ENCODE measurements at regions not wholly inside any gene's neighbourhood (a gene's known extent, or its start where the extent isn't known, plus 50 kb on each side); places are given as distances from the start of the nearest gene placed in this dataset.

- TF ChIP-seq CTCF (IDR thresholded peaks at IDR 0.05) (no peak), POLR2A (IDR thresholded peaks at IDR 0.05) (no peak)
- WGBS (ENCODE audit: insufficient coverage, low coverage, low lambda C conversion rate, missing lambda C conversion rate), result 90% methylated on average over 6 of the region's 10 CpGs
- no peak for ATAC-seq
- no peak for DNase-seq
- Histone ChIP-seq H3K27me3 (no peaks in the 10 kb centered on the region), H3K4me1 (peaks cover 0 to 10% (median 4%) of the 10 kb centered on the region in 4 donors), H3K36me3 (no peaks in the 10 kb centered on the region), H3K27ac (no peak overlapping the region), H3K9me3 (no peaks in the 10 kb centered on the region), H3K4me3 (no peak overlapping the region)
- intact Hi-C loops (cut with DNase I), result no loop called here
Observed at GRCh38 chr15:70411143-70411863, 313.6 kb upstream of the TLE3 start.

- Histone ChIP-seq H3K36me3 (no peaks in the 10 kb centered on the region), H3K27me3 (no peaks in the 10 kb centered on the region), H3K4me3 (no peak overlapping the region), H3K4me1 (peaks cover 0 to 14% (median 4%) of the 10 kb centered on the region in 4 donors), H3K9me3 (no peaks in the 10 kb centered on the region), H3K27ac (no peak overlapping the region)
- intact Hi-C loops (cut with DNase I), result no loop called here
- WGBS (ENCODE audit: insufficient coverage, low coverage, low lambda C conversion rate, missing lambda C conversion rate), result 79% methylated on average over 3 of the region's 3 CpGs
- ATAC-seq (no peak), DNase-seq (no peak)
- no peak for TF ChIP-seq CTCF (IDR thresholded peaks at IDR 0.05)
- TF ChIP-seq POLR2A (IDR thresholded peaks at IDR 0.05), result no peak
Observed at GRCh38 chr15:70410371-70410985, 312.8 kb upstream of the TLE3 start.

- Histone ChIP-seq H3K27me3 (no peaks in the 10 kb centered on the region), H3K4me1 (peaks cover 0 to 14% (median 4%) of the 10 kb centered on the region in 4 donors), H3K9me3 (no peaks in the 10 kb centered on the region), H3K4me3 (no peak overlapping the region), H3K27ac (no peak overlapping the region), H3K36me3 (no peaks in the 10 kb centered on the region)
- no peak for TF ChIP-seq POLR2A (IDR thresholded peaks at IDR 0.05)
- no peak for TF ChIP-seq CTCF (IDR thresholded peaks at IDR 0.05)
- DNase-seq (no peak), ATAC-seq (no peak)
- 70% methylated on average over 1 of the region's 1 CpG for WGBS (ENCODE audit: insufficient coverage, low coverage, low lambda C conversion rate, missing lambda C conversion rate)
- intact Hi-C loops (cut with DNase I), result no loop called here
Observed at GRCh38 chr15:70409388-70409787, 311.7 kb upstream of the TLE3 start.

- no peaks in the 10 kb centered on the region for H3K36me3 ChIP-seq
- H3K4me3 ChIP-seq, result no peak overlapping the region
- no peak for ATAC-seq
- TF ChIP-seq POLR2A (IDR thresholded peaks at IDR 0.05), result no peak
- TF ChIP-seq CTCF (IDR thresholded peaks at IDR 0.05), result no peak
- peak overlapping the region in 1 of 3 donors; percentile 64 for H3K27ac ChIP-seq
- H3K27me3 ChIP-seq, result no peaks in the 10 kb centered on the region
- WGBS (ENCODE audit: insufficient coverage, low coverage, low lambda C conversion rate, missing lambda C conversion rate), result 63% methylated on average over 1 of the region's 1 CpG
- intact Hi-C loops (cut with DNase I), result no loop called here
- no peak for DNase-seq
- no peaks in the 10 kb centered on the region for H3K9me3 ChIP-seq
- H3K4me1 ChIP-seq, result peaks cover 0 to 14% (median 4%) of the 10 kb centered on the region in 4 donors
Observed at GRCh38 chr15:70407955-70408354, 310.2 kb upstream of the TLE3 start.
